GM18511 (cell line): ENCODE measurements at regions not wholly inside any gene's neighbourhood (a gene's known extent, or its start where the extent isn't known, plus 50 kb on each side); places are given as distances from the start of the nearest gene placed in this dataset.
"Not testable (repeated sequence)": the region's sequence is repeated elsewhere in the genome, so short reads cannot be mapped to it uniquely, and the experiment has no call there.

Source experiments
- ATAC-seq: cut with Tn5 transposase; IDR thresholded peaks from one replicate; pipeline ENCODE4 v1.9.1; 2021; ENCODE audit warnings: mild to moderate bottlenecking, moderate library complexity; ENCODE audit not compliant: unreplicated experiment

DNA sequence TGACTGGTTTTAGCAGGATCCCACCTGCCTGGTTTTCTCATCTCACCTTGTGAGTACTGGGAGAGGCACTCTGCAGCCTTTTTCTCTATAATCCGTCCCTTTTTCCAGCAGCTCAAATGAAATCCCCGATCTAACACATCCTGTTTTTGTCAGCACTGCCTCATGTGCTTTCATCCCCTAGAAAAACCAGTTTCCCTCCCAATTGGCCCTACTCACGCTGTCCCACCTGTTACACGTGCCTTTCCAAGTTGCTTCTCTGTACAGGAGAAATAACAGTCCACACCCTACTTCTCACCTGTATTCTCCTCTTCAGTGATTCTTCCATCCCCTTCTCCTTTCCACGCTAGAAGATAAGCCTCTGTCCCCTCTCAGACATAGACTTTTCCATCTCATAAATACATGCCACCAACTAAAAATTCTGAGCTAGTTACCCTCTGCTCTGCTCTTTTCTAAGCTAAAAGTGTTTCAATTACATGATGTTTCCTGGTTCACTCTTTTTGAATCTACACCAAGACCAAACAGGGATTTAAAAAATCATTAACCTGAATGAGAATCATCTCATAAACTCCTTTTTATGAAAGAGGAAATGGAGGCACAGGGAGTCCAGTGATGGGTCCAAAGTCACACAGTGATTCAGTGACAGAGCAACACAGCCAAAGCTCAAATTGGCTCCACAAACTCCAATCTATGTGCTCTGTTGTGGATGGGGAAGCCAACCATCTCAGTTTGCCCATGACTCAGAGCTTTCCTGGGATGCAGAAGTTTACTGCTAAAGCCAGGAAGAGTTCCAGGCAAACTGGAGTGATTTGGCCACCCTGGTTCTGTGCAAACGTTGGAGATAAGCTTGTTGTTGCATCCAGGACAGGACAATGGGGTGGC, 240.0 kb upstream of the TMEM132C start:
- no peak for ATAC-seq

DNA sequence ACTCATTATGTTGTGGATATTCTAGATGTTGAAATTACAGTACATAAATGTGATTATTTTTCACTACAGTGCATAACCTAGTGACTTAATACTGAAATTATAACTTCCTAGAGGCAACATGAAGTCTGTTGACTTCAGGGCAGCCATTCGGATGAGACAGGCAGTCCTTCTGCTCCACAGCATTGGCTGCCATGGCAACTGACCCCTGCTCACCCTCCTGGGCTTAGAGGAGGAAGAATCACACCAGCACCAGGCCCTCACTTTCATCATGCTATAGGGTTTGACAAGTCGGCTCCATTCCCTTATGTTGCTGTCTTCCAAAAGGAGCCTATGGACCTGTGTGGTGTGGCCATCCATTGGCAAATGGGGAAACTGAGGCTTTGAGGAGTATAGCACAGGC, 233.5 kb upstream of the TMEM132C start:
- no peak for ATAC-seq

GRCh38 chr12:128040971-128041370, 226.0 kb upstream of the TMEM132C start:
- ATAC-seq, result no peak

GRCh38 chr12:128042283-128042682, 224.7 kb upstream of the TMEM132C start:
- not testable (repeated sequence) for ATAC-seq

DNA sequence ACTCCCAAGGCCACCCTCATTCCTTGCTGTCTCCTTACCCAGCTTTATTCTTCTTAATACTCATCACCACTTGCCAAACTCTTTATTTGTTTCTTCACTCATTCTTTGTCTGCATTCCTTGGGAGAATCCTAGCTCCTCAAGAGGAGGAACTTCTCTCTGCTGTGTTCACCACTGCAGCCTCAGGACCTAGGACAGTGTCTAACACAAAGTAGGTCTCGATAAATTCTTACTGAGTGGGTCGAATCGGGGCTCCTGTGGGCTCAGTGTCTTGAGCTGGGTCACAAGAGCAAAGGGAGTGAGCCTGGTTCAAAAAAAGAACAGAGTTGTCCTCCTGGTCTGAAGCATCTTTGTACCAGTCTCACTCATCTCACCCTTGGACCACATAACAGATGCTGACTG, 224.1 kb upstream of the TMEM132C start:
- ATAC-seq, result no peak

- ATAC-seq, result no peak
These were observed 223.7 kb upstream of the TMEM132C start for GRCh38 chr12:128043317-128043716.

DNA sequence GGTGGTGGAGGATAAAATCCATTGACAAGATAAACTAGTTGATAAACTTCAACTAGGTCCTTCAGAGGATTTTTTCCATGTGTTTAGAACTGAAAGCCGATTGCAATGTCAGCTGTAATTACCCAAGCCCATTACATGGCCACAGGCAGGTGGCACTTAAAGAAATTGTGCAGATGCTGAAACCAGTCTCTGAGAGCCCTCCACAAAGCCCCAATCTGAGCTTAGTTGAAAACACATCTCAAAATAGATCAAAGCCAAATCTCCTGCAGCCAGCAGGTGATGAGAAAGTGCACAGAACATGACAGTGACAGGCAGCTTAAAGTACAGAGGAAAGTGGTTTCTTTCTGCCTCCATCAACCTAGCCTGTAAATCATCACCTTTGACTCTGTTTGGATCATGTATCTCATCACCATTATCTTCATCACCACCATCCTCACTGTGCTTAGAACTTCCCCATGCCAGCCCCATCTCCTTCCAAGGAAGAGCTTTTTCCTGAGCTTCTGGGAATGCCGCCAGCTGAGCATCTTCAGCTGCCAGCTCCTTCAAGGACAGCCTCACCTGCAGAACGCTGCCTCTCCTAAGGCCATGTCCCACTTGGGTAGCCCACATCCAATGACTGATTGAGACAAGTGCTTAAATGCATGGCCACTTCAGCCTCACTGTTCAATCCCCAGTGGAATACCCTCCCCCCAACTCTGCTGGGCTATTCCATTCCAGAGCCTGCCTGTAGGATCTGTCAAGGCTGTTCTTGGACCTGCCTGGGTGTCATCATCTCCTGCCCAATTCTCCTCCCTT, 219.5 kb upstream of the TMEM132C start:
- no peak for ATAC-seq

GRCh38 chr12:128052331-128052730, 214.6 kb upstream of the TMEM132C start:
- ATAC-seq, result no peak

DNA sequence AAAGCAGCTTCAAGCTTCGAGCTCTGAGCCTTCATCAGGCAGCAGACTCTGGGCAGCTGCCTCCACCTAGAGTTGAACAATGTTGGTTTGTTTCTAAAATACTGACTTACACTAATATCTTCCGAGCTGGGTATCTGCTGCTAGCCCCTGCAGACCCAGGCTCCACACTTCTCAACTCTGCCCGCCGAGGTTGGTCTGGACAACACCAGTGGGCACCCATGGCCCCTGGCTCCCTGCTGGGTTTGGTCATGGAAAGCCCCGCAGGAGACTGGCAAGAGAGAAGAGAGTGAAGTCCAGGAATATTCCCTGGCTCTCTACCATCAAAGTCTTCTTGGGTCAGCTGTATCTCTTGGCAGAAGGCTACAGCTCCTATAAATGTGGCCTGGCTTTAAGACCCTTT, 214.2 kb upstream of the TMEM132C start:
- no peak for ATAC-seq

GRCh38 chr12:128055567-128055966, 211.4 kb upstream of the TMEM132C start:
- no peak for ATAC-seq

GRCh38 chr12:128056136-128056801, 210.7 kb upstream of the TMEM132C start:
- ATAC-seq, result no peak

DNA sequence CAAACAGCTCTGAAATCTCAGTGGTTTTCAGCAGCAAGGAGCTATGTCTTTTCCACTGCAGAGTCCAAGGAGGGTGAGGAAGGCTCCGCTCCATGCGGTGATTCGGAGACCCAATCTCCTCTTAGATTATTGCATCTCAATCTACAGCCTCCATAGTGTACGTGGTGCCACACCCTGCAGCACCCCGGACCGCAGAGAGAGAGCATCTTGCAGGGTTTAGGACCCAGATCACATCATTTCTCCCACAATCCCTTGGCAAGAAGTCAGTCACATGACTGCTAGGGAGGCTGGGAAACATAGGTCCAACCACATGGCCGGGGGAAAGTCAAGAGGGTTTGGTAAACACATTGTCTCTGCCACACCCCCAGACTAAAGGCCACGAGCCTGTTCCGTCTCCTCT, 209.4 kb upstream of the TMEM132C start:
- ATAC-seq, result no peak

- no peak for ATAC-seq
These were observed 207.2 kb upstream of the TMEM132C start for GRCh38 chr12:128059621-128060370.

GRCh38 chr12:128068211-128068610, 198.8 kb upstream of the TMEM132C start:
- no peak for ATAC-seq

GRCh38 chr12:128069359-128069997, 197.5 kb upstream of the TMEM132C start:
- peak; percentile 70 for ATAC-seq

GRCh38 chr12:128073937-128074336, 193.0 kb upstream of the TMEM132C start:
- ATAC-seq, result no peak

DNA sequence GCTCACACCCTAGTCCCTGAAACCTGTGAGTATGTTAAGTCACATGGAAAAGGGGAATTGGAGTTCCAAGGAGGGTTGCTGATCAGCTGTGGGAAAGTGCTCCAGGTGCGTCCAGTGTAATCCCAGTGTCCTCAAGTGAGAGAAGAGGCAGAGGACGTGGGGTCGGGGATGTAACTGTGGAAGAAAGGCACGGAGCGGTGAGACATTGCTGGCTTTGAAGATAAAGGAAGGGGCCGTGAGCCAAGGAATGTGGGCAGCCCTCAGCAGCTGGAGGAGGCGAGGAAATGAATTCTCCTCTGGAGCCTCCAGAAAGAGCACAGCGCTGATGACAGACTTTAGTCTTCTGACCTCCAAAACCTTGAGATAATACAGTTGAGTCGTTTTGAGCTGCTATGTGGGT, 191.6 kb upstream of the TMEM132C start:
- ATAC-seq, result no peak

DNA sequence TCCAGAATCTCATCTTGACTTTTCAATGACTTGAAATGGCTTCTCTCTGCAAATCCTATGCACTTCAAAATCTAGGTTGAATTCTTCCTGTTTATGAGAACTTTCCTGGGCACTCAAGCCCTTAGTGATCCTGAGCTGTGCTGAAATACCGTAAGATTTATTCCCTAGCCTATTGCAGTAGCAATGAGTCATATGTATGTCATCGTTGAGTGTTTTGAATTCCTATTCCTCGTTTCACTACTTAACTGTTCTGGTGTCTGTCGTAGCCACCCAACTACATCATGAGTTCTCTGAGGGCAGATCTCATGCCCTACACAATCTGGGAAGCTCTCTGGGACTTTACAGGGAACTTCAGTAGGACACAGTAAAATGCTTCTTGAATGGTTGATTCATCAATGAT, 190.8 kb upstream of the TMEM132C start:
- ATAC-seq, result no peak

DNA sequence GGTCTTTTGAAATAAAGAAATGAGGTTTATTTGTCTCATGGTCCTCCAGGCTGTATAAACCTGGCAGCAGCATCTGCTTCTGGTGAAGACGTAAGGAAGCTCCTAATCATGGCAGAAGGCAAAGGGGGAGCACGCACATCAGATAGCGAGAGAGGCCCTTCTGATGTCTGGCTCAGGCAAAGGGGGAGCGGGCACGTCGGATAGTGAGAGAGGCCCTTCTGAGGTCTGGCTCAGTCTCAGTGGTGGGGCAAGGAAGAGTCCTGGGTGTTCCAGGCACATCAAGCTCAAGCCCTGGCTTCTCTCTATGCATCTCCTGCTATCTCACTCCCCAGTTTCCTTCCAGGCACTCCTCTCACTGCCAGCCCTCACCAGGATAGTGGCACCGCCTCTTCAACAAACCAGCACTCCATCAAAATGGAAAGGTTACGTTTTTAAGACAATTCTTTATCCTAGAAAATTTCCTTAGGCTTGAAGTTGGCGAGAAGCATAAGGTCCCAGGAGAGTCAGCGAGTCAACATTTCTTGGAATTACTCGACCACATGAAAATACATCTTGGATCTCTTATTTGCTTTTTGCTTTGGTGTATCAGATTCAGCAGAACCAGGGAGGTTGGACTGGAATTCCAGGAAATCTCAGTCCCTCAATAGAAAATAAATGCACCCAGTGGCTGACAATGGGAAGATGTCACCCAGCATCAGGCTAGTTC, 189.6 kb upstream of the TMEM132C start:
- no peak for ATAC-seq

DNA sequence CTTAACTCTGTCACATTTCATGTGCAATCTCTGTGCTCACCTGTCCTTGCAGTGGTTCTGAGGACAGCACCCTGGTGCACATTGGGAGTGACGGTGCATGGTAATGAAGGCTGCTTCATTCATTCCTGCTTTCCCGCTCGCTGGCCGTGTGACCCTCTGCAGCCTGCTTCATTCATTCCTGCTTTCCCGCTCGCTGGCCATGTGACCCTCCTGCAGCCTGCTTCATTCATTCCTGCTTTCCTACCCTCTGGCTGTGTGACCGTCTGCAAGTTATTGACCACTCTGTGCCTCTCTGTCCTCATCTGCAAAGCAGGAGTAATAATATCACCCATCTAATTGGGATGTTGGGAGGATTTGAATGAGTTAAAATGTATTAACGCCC, 189.1 kb upstream of the TMEM132C start:
- no peak for ATAC-seq
